GM11168 (cell line): ENCODE measurements at regions not wholly inside any gene's neighbourhood (a gene's known extent, or its start where the extent isn't known, plus 50 kb on each side); places are given as distances from the start of the nearest gene placed in this dataset.

Experiments used
- in situ Hi-C: fragments of 300-500 bp; cut with MboI; formaldehyde crosslinking; loops from one replicate; pipeline ENCODE4 v1.12.0; 2022; ENCODE audit warnings: low sequenced_read_pairs; ENCODE audit not compliant: unreplicated experiment

- in situ Hi-C loops = no loop called here
Measured at GRCh38 chr5:5634817-5635216, 212.3 kb downstream of the ICE1 start.

GRCh38 chr5:5633579-5633978 is 211.1 kb downstream of the ICE1 start:
- in situ Hi-C loops = no loop called here

- in situ Hi-C loops = no loop called here
Measured at GRCh38 chr5:5632678-5633077, 210.2 kb downstream of the ICE1 start.

GRCh38 chr5:5629607-5629978 is 207.1 kb downstream of the ICE1 start:
- in situ Hi-C loops = no loop called here

- in situ Hi-C loops = no loop called here
Measured at GRCh38 chr5:5628866-5629606, 206.6 kb downstream of the ICE1 start.

- in situ Hi-C loops = no loop called here
Measured at GRCh38 chr5:5626412-5626811, 203.9 kb downstream of the ICE1 start.

- in situ Hi-C loops = no loop called here
Measured at GRCh38 chr5:5625491-5625890, 203.0 kb downstream of the ICE1 start.

- in situ Hi-C loops = no loop called here
Measured at GRCh38 chr5:5623397-5623796, 200.9 kb downstream of the ICE1 start.

- in situ Hi-C loops = no loop called here
Measured at GRCh38 chr5:5622806-5623205, 200.3 kb downstream of the ICE1 start.

- in situ Hi-C loops = no loop called here
Measured at GRCh38 chr5:5619546-5619945, 197.1 kb downstream of the ICE1 start.

GRCh38 chr5:5617024-5617423 is 194.5 kb downstream of the ICE1 start:
- in situ Hi-C loops = no loop called here

- in situ Hi-C loops = no loop called here
Measured at GRCh38 chr5:5616247-5616895, 193.9 kb downstream of the ICE1 start.

GRCh38 chr5:5615569-5615968 is 193.1 kb downstream of the ICE1 start:
- in situ Hi-C loops = no loop called here

GRCh38 chr5:5613261-5613990 is 190.9 kb downstream of the ICE1 start:
- in situ Hi-C loops = no loop called here

- in situ Hi-C loops = no loop called here
Measured at GRCh38 chr5:5612096-5612495, 189.6 kb downstream of the ICE1 start.

- in situ Hi-C loops = no loop called here
Measured at GRCh38 chr5:5609935-5610334, 187.5 kb downstream of the ICE1 start.

GRCh38 chr5:5605170-5605764 is 182.8 kb downstream of the ICE1 start:
- in situ Hi-C loops = no loop called here

- in situ Hi-C loops = no loop called here
Measured at GRCh38 chr5:5602554-5602953, 180.1 kb downstream of the ICE1 start.

GRCh38 chr5:5598547-5599113 is 176.2 kb downstream of the ICE1 start:
- in situ Hi-C loops = no loop called here

- in situ Hi-C loops = no loop called here
Measured at GRCh38 chr5:5593391-5593790, 170.9 kb downstream of the ICE1 start.

GRCh38 chr5:5592541-5592940 is 170.1 kb downstream of the ICE1 start:
- in situ Hi-C loops = no loop called here
